Anterior cingulate cortex (tissue), 58 donors: ENCODE measurements at regions not wholly inside any gene's neighbourhood (a gene's known extent, or its start where the extent isn't known, plus 50 kb on each side); places are given as distances from the start of the nearest gene placed in this dataset.

Experiments used
- DNase-seq, 58 donors: peaks; one replicate each; lab custom pipeline; 2025; lab: John Stamatoyannopoulos, UW

DNA sequence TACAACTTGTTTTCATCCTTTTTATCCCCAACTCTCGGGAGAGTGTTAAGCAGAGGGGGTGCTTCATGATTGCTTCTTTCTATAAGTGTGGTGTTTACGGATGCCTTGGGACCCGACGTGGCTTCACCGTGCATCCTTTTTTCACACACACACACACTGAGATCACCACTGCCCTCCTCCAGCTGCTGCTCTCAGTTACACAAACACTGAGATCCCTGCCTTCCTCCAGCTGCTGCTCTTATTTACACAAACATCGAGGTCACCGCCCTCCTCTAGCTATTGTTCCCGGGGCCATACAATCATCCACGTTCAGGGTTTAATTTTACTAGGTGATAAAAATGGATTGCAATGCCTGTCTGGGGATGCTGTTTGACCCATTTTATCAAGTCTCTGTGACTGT, 155.4 kb upstream of the FAM9B start:
- DNase-seq, result no peak

DNA sequence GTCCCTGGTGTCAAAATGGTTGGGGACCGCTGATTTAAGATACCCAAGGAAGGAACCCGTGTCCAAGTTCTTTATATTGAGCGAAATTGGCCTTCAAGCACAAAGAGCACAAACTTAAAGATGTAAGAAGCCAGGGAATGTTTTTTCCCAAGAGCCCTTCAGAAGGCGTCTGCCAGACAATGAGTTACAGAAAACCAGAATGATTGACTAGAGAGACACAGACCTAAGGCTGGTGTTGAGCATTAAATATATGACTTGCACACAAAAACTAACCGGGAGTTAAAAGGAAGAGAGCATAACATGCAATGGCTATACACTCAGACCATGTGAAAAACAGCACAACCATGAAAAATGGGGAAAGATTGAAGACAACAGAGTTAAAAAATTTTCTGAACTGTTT, 157.5 kb upstream of the FAM9B start:
- no peak for DNase-seq

DNA sequence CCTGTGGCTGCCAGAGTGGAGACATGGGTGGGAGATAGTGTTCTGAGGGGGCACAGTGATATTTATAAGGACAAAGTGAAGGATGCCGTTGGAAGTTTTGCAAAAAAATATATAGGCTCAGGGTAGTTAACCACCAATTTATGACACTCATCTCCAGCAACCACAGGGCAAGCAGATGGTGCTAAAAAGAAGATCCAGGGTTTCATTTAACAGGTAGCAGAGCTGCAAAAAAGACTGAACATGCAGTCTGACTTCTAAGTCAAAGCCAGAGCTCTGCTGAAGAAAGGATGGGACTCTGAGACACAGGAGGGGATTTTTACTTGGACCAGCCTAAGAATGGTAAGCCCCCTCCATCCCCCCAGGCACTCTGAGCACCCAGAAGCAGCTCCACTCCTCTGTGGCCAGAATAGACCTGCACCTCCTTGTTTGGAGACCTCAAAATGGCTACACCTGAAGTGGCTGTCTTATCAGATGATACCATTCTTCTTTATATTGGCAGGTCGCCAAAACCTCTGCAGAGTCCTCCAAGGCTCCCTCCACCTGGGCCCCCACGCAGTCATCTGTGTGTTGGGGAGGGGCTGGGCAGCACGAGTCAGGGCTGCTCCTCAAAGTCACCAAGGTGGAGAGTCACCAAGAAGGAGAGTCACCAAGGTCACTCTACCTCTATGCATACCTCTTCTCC, 161.4 kb upstream of the FAM9B start:
- no peak for DNase-seq

DNA sequence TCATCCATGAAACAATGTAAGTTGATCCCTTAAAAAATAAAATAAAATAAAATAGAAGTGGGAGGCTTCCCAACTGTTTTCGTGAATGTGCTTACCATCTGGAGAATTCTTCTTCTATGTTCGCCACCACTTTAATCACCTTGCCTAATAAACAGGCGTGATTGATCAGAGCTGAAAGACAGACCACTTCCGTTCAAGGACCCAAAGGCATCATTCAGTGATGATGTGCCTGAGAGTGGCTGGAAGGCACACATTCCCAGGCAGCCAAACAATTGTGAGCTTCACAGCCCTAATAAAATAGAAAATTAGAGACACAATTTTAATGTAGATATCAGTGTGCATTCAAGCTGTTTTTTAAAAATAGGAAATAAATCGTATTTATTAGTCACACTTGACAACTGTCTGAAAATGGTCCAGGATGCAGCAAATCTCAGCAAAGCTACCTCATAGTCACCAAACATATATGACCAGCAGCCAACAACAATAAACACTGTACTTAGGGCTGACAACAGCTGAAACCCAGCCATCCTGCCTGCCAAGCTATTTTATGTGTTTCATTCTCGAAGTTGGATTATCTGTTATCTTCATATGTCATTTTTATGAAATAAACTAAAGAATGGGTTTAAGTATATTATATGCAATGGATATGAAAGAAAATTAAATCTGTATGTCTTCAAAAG, 163.2 kb upstream of the FAM9B start:
- no peak for DNase-seq

DNA sequence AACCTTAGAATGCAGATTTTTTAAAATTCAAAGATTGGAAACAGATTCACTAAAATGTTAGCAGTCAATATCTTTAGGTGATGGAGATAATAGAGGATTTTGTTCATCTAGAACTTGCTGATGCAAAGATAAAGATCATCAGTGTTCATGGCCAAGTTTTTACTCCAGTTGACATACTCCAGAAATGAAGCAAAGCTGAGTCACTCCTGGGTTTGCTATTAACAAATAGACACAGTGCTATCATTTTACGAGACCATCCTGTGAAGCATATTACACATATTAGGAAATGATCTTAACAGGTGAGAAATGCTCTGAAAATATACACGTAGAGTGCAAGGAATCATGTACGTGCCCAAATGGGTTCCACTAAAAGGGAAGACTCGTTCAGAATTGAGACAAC, 170.6 kb upstream of the FAM9B start:
- DNase-seq, result no peak

DNA sequence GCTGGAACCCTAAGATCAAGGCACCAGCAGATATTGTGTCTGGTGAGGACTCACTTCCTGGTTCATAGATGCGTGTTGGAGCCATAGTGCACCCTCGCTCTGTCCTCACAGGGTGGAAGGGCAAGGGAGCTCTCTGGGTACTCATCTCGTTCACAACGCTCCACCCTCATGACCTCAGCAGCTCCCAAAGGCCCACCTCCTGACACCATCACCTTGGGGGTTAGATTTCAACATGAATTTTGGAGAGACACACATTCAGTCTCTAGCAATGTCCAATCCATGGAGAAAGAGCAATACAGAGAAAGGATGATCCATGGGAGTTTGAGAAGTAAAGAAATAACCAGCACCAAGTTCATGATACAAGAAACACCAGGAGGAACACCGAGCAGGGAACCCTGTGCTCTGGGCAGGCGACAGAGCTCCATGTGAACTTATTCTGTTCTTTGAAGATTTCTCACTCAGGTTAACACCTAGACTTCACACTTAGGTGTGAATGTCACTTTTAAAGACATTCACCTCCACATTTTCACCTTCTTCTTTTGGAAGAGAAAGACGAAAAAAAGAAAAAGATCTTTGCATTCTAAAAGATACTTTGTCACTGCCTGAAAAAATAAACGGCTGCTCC, 171.8 kb upstream of the FAM9B start:
- DNase-seq, result no peak

DNA sequence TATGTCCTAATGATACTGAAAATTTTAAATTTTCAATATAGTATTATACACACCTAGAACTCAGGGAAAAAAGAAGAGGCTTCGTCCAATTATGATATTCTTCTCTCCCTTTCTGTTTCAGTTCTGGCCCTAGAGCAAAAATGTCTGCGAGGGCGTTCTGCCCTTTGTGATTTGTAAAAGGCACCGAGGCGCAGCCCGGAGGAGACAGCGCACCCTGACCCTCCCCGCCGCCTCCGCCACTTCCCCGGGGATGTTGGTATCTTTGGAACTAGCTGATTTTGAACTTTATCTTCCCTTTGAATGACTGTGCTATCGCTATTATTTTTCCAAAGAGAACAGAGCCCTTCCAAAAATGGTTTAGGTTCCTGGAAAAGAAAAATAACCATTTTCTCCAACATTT, 173.2 kb upstream of the FAM9B start:
- no peak for DNase-seq

DNA sequence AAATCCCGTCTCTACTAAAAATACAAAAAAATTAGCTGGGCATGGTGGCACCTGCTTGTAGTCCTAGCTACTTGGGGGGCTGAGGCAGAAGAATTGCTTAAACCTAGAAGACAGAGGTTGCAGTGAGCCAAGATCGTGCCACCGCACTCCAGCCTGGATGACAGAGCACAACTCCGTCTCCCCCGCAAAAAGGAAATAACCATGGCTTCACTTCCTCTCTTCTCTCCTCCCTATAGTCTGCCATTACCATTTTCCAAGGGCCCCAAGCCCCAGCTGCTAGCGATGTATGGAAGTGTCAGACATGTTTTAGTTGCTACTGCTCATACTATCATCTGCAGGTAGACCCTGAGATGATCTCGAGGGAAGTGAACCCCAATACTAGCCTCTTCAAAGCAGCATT, 177.3 kb upstream of the FAM9B start:
- no peak for DNase-seq

DNA sequence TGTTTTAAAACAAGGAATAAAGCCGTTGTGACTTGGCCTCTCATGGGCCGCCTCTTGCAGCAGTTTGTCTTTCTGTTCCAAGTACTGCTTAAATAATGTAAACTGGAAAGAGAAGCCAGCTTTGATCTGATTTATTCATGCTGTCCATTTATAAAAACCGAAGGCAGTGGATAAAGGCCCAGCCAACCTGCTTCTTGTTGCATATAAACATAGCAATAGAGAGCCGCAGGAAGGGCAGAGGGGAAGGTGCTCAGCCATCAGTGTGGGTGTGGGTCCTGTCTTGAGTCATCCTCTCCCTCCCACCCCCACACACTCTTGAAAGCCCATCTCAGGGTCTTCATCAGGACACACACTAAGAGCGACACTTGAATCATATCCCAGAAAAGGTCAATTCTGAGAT, 187.9 kb upstream of the FAM9B start:
- no peak for DNase-seq

DNA sequence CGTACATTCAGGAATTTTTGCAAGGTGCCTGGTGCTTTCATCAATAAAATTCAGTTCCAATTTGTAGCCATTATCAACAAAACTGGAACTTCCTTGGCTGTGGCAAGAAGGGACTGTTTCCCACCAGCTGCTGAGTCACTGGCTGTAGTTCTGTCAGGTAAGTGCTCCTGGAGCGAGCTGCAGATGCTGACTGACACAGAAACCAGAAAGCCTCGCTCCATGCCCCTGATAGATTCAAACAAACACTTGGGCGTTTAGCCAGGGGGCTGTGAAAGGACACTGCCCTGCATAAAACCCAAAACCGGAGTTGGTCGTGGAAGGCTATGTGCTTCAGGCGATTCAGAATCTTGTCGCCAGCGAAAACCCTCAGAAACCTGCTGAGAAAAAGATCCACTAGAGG, 188.4 kb upstream of the FAM9B start:
- no peak for DNase-seq

DNA sequence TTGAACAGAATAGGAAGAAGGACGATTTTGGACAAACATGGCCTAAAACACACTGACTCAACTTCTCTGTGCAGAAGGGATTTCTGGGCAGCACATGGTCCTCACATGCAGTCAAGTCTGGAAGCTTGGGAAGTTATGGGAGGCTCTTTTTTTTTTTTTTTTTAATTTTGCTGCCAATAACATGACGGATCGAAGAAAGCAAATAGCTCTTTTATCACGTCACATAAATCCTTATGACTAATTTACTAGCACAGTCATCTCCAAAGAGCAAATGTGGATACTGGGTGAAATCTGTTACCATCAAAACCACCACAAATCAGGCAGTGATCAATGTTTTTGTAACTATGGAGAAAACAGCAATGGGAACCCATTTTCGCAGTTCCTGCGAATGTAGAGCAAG, 193.3 kb upstream of the FAM9B start:
- DNase-seq, result no peak

DNA sequence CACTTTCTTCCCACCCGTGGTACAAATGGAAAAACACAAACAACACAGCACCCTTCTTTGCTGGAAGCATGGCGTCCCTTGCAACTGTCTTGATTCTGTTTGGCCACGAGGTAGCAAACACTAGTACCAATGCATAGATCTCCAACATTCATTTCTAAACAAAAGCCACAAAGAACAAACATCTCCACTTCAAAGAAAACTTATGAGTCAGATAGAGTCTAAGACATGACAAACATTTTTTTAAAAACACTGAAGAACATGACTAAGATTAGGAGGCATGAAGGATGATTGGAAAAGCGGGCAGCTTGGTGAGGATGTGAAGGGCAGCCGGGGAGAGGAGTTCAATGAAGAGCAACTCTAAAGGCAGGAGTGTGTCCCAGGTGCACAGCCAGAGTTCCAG, 197.6 kb upstream of the FAM9B start:
- DNase-seq, result no peak

DNA sequence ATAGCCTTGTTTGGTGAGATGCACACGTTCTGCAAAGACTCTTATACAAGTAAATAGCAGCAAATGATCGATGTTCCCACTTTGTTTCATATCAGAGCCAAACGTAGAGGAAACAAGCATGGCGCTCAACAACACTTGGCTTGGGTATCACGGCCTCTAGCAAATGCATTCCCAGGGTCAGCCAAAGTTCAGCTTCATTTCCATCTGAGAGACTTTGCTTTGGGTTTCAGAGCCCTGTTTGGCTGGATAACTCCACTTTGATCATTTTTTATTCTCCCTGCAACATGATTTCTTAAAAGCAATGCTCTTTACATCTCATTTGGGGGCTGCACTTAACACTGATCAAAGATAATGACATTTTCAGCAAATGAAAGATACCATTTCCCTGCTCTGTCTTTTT, 199.2 kb upstream of the FAM9B start:
- peak in 5 of 58 donors; percentile 0 to 17 (median 1) for DNase-seq

DNA sequence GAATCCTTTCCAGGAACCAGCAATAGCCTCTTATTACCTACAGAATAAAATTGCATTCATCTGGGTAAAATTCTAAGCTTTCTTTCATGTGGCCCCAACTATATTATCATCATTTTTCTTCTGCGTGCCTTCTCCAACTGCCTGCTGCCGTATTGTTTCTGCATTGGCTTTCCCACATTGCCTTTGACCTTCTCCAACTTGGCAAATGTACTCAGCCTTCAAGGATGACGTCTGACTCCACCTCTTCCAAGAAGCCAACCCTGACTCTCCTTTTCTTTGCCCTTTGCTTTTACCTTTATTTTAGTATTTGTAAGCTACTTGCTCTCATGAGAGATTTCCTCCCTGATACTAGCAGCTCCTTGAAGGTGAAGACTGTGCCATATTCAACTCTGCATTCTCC, 200.4 kb upstream of the FAM9B start:
- no peak for DNase-seq

DNA sequence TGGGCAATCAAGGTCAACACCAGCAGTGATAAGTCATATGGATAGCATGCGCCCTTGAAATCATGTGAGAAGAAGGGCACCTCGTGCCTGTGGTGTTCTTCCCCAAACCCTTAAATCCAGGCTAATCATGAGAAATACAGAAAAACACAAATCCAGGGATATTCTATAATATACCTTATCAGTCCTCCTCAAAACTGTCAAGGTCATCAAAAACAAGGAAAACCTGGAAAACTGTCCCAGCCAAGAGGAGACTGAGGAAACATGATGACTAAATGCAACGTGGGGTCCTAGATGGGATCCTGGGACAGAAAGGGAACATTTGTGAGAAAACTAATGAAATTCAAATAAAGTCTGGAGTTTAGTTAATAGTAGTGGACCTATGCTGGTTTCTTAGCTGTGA, 201.8 kb upstream of the FAM9B start:
- no peak for DNase-seq

DNA sequence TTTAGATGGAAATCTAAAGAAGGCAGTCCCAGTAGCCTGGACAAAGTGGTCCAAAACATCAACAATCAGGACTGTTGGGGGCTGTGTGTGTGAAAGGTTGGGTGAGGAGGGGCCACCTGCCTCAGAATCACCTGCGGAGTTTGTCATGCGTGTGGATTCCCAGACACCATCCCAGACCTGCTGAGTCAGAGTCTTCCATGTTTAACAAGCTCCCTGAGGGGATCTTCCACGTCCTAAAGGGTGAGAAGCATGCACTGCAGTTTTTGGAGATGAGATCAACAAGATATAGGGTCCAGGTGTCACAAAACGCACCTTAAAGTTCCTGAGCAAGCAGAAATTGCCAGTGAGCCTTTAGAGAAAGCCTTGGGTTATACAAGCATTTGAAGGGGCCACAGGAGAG, 207.0 kb upstream of the FAM9B start:
- DNase-seq, result no peak

DNA sequence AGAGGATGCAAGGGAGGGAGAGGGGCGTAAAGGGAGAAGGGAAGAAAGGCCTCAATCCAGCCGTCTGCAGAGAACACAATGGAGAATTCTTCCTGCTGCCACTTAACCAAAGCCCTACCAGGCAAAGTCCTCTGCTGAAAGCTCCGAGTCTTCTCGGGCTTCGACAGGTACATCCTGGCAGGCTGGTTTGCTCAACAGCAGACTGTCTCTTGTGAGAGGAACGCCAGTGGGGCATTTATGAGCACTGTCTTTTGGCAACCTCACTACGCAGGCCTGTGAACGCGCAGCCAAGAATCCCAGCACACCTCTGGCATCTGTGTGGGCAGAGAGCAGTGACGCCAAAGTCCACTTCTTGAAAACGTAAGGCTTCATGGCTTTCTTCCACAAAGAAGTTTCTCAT, 207.5 kb upstream of the FAM9B start:
- no peak for DNase-seq

DNA sequence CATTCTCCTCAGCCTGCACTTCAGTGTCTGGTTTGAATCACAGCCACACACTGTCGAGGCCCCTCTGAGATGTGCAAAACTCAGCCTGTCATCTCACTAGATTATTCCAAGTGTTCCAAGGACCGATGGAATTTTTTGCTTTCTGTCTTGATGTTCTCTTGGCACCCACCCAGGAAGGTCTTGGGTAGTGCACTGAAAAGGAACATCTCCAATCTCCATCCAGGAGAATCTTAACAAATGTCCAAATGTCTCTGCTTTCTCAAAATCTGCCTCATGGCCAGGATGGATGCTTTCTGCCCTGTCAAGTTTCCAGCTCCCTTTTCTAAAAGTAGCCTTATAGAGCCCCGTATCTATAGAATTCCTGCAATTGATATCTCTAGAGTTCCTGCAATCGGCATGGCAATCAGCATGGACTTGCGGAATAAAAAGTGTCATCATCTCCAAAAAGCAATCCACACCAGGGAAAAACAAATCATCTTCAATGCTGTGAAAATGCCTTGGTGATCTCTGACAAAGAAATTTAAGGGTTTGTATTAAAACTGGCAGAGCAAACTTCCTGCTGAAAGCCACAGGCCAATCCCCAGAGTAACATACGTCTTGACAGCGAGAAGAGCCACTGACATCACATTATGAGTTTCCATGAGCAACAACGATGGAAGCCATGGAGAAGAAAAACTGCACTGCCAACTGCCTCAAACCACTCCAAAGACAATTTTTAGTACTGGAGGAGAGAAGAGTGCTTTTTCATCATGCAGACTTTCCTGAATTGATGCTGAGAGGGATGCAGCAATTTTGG, 215.3 kb upstream of the FAM9B start:
- peak in 1 of 58 donors; percentile 0 for DNase-seq

DNA sequence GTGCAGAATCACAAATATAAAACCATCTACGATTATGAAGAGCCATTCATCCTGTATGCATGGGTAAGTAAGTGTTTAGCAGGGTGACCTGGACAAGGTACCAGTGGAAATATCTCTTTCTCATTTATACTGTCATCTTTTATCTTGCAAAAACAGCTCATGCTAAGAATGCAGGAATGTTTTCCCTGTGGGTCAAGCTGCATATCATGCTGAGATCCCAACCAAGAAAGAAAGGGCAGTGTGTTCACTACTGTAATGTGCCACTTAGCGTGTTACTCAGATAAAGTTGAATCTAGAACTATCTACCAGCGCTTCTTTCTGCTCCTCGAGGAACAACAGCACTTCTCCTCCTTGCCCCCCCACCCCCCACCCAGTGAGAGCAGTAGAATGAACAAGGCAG, 212.7 kb upstream of the TBL1X start:
- no peak for DNase-seq

DNA sequence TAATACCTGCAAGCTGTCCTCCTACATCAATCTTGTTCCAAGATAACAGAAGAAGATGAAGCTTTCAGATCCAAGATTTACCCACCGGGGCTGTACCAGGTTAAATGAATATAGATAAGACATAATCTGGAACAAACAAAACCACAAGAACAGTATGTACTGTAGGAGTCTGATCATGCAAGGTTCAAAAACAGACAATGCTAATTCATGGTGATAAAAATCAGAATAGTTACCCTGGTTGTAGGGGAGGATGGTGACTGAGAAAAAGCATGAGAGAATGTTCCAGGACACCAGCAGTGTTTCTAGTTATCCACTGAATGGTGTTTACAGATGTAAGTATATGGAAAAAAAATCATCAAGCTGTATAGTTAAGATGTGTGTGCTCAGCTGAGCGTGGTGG, 211.6 kb upstream of the TBL1X start:
- no peak for DNase-seq

DNA sequence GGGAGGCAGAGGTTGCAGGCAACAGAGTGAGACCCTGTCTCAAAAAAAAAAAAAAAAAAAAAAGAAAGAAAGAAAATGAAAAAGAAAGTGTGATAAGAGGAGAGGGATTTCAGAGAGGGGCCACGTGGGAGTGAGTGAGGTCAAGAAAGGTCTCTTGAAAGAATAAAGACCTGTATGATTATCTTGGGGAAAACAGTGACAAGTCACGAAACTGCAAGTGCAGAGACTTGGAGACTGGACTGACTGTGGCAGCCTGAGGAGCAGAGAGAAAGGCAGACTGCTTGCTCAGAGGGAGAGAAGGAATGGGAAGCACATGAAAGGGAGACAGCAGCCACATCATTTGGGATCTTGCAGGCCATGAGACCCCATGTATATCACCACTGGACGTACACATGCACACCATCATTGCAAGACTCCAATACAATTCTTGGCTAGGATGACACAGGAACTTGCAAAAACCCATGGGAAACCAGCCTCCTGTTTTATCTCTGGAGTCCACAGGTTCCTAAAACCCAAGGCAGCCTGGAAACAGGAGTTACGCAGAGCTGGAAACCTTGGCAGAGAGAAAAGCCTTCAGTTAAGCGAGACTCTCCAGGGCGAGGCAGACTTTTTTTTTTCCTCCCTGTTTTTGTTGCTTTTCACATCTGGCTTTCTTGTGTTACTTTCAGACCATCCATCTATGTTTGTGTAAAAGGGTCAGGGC, 207.0 kb upstream of the TBL1X start:
- DNase-seq, result no peak
